ENCODE measurements at regions not wholly inside any gene's neighbourhood (a gene's known extent, or its start where the extent isn't known, plus 50 kb on each side); places are given as distances from the start of the nearest gene placed in this dataset.

- TF ChIP-seq CTCF (IDR thresholded peaks at IDR 0.05; ENCODE audit: low read depth, low read length) (no peak), POLR2A (IDR thresholded peaks at IDR 0.05; ENCODE audit: extremely low read depth, insufficient read length) (no peak), MAX (IDR thresholded peaks at IDR 0.05; ENCODE audit: low read depth, low read length) (no peak)
Observed at GRCh38 chr1:162937716-162938395, 76.9 kb upstream of the CCDC190 start.

All from NB4 (cell line).